Stimulated activated CD8-positive, alpha-beta memory T cell treated with anti-CD3 and anti-CD28 coated beads, Interleukin-4, amount 100 ng/mL, for 1 hour (primary cell): ENCODE measurements at regions not wholly inside any gene's neighbourhood (a gene's known extent, or its start where the extent isn't known, plus 50 kb on each side); places are given as distances from the start of the nearest gene placed in this dataset.
"Not testable (repeated sequence)": the region's sequence is repeated elsewhere in the genome, so short reads cannot be mapped to it uniquely, and the experiment has no call there.

ENCODE experiments used
- DNase-seq, 2 donors: peaks; one replicate each; pipeline ENCODE4 v3.0.0-alpha.2; 2020; ENCODE audit warnings: low read depth in 2 of 2, low spot score in 1 of 2

- DNase-seq: not testable (repeated sequence)
These were observed 842.8 kb upstream of the NDST4 start for GRCh38 chr4:115956054-115956796.

GRCh38 chr4:115950806-115951205 is 837.4 kb upstream of the NDST4 start:
- DNase-seq: no peak

- not testable (repeated sequence) for DNase-seq
These were observed 836.7 kb upstream of the NDST4 start for GRCh38 chr4:115949974-115950743.

- DNase-seq: no peak
These were observed 831.6 kb upstream of the NDST4 start for GRCh38 chr4:115945026-115945425.

GRCh38 chr4:115944146-115944905 is 830.9 kb upstream of the NDST4 start:
- DNase-seq: no peak

GRCh38 chr4:115938764-115939443 is 825.5 kb upstream of the NDST4 start:
- no peak for DNase-seq

- no peak for DNase-seq
These were observed 816.0 kb upstream of the NDST4 start for GRCh38 chr4:115929373-115929772.

- DNase-seq: no peak
These were observed 814.0 kb upstream of the NDST4 start for GRCh38 chr4:115927382-115927781.

GRCh38 chr4:115923152-115923551 is 809.7 kb upstream of the NDST4 start:
- no peak for DNase-seq

GRCh38 chr4:115920637-115921036 is 807.2 kb upstream of the NDST4 start:
- no peak for DNase-seq

- no peak for DNase-seq
These were observed 804.7 kb upstream of the NDST4 start for GRCh38 chr4:115918149-115918548.

- DNase-seq: no peak
These were observed 793.0 kb upstream of the NDST4 start for GRCh38 chr4:115906428-115906827.

GRCh38 chr4:115883847-115884246 is 770.4 kb upstream of the NDST4 start:
- no peak for DNase-seq

GRCh38 chr4:115883231-115883630 is 769.8 kb upstream of the NDST4 start:
- no peak for DNase-seq

- DNase-seq: no peak
These were observed 759.6 kb upstream of the NDST4 start for GRCh38 chr4:115873048-115873447.

- no peak for DNase-seq
These were observed 758.2 kb upstream of the NDST4 start for GRCh38 chr4:115871596-115871995.

GRCh38 chr4:115866364-115866896 is 753.0 kb upstream of the NDST4 start:
- DNase-seq: no peak

GRCh38 chr4:115865736-115866135 is 752.3 kb upstream of the NDST4 start:
- no peak for DNase-seq

- no peak for DNase-seq
These were observed 739.3 kb upstream of the NDST4 start for GRCh38 chr4:115852767-115853091.

GRCh38 chr4:115851918-115852766 is 738.7 kb upstream of the NDST4 start:
- no peak for DNase-seq
